Peyer's patch (tissue), 4 donors: ENCODE measurements at regions not wholly inside any gene's neighbourhood (a gene's known extent, or its start where the extent isn't known, plus 50 kb on each side); places are given as distances from the start of the nearest gene placed in this dataset.

Experiments used
- DNase-seq, 3 donors: peaks; one replicate each; pipeline ENCODE4 v3.0.0-alpha.2; 2017 to 2019
- H3K27ac ChIP-seq, 4 donors: fragments of 200-600 bp; sonication (generic); one replicate each; pipeline ENCODE4 v1.5.1; 2016 to 2019
- H3K27me3 ChIP-seq, 2 donors: fragments of 200-600 bp; sonication (generic); one replicate each; pipeline ENCODE4 v1.5.1; 2019
- H3K36me3 ChIP-seq, 3 donors: fragments of 200-600 bp; sonication (generic); one replicate each; pipeline ENCODE4 v1.5.1; 2016 to 2019
- H3K4me1 ChIP-seq, 4 donors: fragments of 200-600 bp; sonication (generic); one replicate each; pipeline ENCODE4 v1.5.1; 2016 to 2019
- H3K4me3 ChIP-seq, 4 donors: fragments of 200-600 bp; sonication (generic); 1 replicate in 3 of 4; 2 replicates in 1 of 4; pipeline ENCODE4 v1.5.1; 2016 to 2019; ENCODE audit warnings: mild to moderate bottlenecking in 1 of 4
- H3K9me3 ChIP-seq, 4 donors: fragments of 200-600 bp; sonication (generic); one replicate each; pipeline ENCODE4 v1.5.1; 2016 to 2019; ENCODE audit warnings: mild to moderate bottlenecking in 1 of 4
- POLR2A ChIP-seq, 2 donors: fragments of 450-650 bp; IDR thresholded peaks; one replicate each; pipeline ENCODE4 v1.5.1; 2017; ENCODE audit warnings: antibody characterized with exemption in 2 of 2, mild to moderate bottlenecking in 2 of 2, moderate library complexity in 2 of 2
- TF ChIP-seq, protein P1 (sequence below), 6 experiments: fragments of 450-650 bp in 4 of 6; fragments of 200-600 bp in 2 of 6; sonication (generic) in 1 of 6; IDR thresholded peaks; one replicate each; pipeline ENCODE4 v1.5.1; 2017 to 2019; ENCODE audit warnings: antibody characterized with exemption in 6 of 6, mild to moderate bottlenecking in 3 of 6, moderate library complexity in 1 of 6

DNA sequence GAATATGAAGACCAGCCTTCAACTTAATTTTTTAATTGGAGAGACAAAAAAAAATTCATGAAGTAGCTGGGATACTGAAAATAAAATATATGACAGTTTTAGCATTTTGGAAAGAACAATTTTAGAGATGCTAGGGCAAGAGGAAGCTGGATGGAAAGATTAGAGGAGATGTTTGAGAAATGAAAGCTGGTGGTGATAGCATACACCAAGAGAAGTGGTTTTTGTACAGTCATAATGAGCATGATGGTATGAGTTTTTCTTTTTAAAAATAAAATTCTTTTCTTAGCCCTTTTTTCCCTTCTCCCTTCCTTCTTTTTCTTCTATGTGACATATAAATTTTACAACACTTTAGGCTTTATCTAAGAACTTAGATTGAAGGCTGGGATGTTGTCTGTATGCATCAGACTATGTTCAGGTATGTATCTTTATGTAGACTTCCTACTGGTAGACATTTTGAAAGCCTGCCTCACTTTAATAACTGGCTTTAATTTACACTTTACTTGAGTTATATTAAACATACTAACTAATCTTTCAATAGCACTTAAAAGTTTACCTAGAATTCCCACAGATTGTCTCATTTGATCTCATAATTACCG, 522.5 kb downstream of the TLE4 start:
- H3K4me1 ChIP-seq, result no peaks in the 10 kb centered on the region
- DNase-seq, result no peak
- no peaks in the 10 kb centered on the region for H3K9me3 ChIP-seq
- TF ChIP-seq, protein P1, sequence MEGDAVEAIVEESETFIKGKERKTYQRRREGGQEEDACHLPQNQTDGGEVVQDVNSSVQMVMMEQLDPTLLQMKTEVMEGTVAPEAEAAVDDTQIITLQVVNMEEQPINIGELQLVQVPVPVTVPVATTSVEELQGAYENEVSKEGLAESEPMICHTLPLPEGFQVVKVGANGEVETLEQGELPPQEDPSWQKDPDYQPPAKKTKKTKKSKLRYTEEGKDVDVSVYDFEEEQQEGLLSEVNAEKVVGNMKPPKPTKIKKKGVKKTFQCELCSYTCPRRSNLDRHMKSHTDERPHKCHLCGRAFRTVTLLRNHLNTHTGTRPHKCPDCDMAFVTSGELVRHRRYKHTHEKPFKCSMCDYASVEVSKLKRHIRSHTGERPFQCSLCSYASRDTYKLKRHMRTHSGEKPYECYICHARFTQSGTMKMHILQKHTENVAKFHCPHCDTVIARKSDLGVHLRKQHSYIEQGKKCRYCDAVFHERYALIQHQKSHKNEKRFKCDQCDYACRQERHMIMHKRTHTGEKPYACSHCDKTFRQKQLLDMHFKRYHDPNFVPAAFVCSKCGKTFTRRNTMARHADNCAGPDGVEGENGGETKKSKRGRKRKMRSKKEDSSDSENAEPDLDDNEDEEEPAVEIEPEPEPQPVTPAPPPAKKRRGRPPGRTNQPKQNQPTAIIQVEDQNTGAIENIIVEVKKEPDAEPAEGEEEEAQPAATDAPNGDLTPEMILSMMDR (IDR thresholded peaks at IDR 0.05), result no peak
- TF ChIP-seq POLR2A (IDR thresholded peaks at IDR 0.05), result no peak
- H3K4me3 ChIP-seq, result no peak overlapping the region
- H3K36me3 ChIP-seq, result no peaks in the 10 kb centered on the region
- H3K27me3 ChIP-seq, result no peaks in the 10 kb centered on the region
- H3K27ac ChIP-seq, result no peak overlapping the region

GRCh38 chr9:80093695-80094094, 521.9 kb downstream of the TLE4 start:
- Histone ChIP-seq H3K4me3 (no peak overlapping the region), H3K9me3 (no peaks in the 10 kb centered on the region), H3K27ac (no peak overlapping the region), H3K27me3 (no peaks in the 10 kb centered on the region), H3K4me1 (no peaks in the 10 kb centered on the region), H3K36me3 (no peaks in the 10 kb centered on the region)
- DNase-seq, result no peak
- TF ChIP-seq POLR2A (IDR thresholded peaks at IDR 0.05), result no peak
- TF ChIP-seq, protein P1 (IDR thresholded peaks at IDR 0.05), result no peak

DNA sequence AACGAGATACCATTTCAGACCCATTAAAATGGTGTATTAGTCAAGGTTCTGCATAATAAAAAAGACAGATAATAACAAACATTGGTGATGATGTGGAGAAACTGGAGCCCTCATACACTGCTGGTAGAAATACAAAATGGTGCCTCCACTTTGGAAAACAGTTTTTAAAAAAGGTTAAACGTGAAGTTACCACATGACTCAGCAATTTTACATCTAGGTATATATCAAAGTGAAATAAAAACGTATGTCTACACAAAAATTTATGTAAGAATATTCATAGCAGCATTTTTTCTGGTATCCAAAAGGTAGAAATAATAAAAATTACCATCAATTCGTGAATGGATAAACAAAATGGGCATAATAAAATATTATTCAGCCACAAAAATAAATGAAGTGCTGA, 519.8 kb downstream of the TLE4 start:
- no peaks in the 10 kb centered on the region for H3K27me3 ChIP-seq
- no peaks in the 10 kb centered on the region for H3K36me3 ChIP-seq
- DNase-seq, result no peak
- H3K4me1 ChIP-seq, result no peaks in the 10 kb centered on the region
- TF ChIP-seq POLR2A (IDR thresholded peaks at IDR 0.05), result no peak
- TF ChIP-seq, protein P1 (IDR thresholded peaks at IDR 0.05), result no peak
- H3K27ac ChIP-seq, result no peak overlapping the region
- H3K9me3 ChIP-seq, result no peaks in the 10 kb centered on the region
- no peak overlapping the region for H3K4me3 ChIP-seq

- TF ChIP-seq, protein P1 (IDR thresholded peaks at IDR 0.05), result no peak
- no peak for TF ChIP-seq POLR2A (IDR thresholded peaks at IDR 0.05)
- Histone ChIP-seq H3K36me3 (no peaks in the 10 kb centered on the region), H3K4me1 (no peaks in the 10 kb centered on the region), H3K27me3 (no peaks in the 10 kb centered on the region), H3K9me3 (no peaks in the 10 kb centered on the region), H3K4me3 (no peak overlapping the region), H3K27ac (no peak overlapping the region)
- no peak for DNase-seq
These were observed 518.6 kb downstream of the TLE4 start for GRCh38 chr9:80090317-80090716.

DNA sequence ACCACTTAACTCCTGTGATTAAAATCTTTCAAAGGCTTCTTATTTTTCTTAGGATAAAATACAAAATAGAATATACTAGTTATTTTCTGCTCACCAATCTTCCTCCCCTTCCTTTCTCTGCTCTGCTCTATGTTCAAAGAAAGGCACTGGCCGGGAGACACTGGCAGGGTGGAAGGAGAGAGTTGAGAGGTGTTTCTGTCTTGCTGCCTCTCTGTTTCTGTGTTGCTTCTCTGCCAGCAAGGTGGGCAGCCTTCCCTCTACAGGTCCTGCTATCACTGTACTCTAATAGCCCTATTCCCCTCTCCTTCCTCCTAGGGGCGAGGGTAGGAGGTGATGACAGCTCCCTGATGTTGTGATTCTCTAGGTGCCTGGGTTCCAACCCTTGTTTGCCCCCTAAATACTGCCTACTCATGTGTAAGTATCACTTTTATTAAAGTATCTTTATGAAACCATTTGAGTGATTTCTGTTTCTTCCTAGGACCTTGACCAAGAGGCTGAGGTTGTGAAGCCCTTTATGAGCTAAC, 515.1 kb downstream of the TLE4 start:
- Histone ChIP-seq H3K27ac (no peak overlapping the region), H3K36me3 (no peaks in the 10 kb centered on the region), H3K9me3 (no peaks in the 10 kb centered on the region), H3K4me1 (no peaks in the 10 kb centered on the region), H3K27me3 (no peaks in the 10 kb centered on the region), H3K4me3 (no peak overlapping the region)
- TF ChIP-seq POLR2A (IDR thresholded peaks at IDR 0.05), result no peak
- TF ChIP-seq, protein P1 (IDR thresholded peaks at IDR 0.05), result no peak
- DNase-seq, result no peak

- DNase-seq, result no peak
- Histone ChIP-seq H3K9me3 (no peaks in the 10 kb centered on the region), H3K27me3 (no peaks in the 10 kb centered on the region), H3K36me3 (no peaks in the 10 kb centered on the region), H3K4me1 (no peaks in the 10 kb centered on the region), H3K27ac (no peak overlapping the region), H3K4me3 (no peak overlapping the region)
- TF ChIP-seq POLR2A (IDR thresholded peaks at IDR 0.05), result no peak
- TF ChIP-seq, protein P1 (IDR thresholded peaks at IDR 0.05), result no peak
These were observed 514.6 kb downstream of the TLE4 start for GRCh38 chr9:80086386-80086785.
